ENCODE measurements at regions not wholly inside any gene's neighbourhood (a gene's known extent, or its start where the extent isn't known, plus 50 kb on each side); places are given as distances from the start of the nearest gene placed in this dataset.

GRCh38 chr17:73723317-73723716, 79.1 kb upstream of the SDK2 start:
- no peak for TF ChIP-seq CTCF (conservative IDR thresholded peaks at IDR 0.05; ENCODE audit: low read depth, low read length)
- TF ChIP-seq EZH2 (IDR thresholded peaks at IDR 0.05; ENCODE audit: low read length, unreplicated experiment) = no peak
- TF ChIP-seq EZH2phosphoT487 (IDR thresholded peaks at IDR 0.05; ENCODE audit: borderline replicate concordance, low read length) = no peak

All from PC-3 (cell line).